Lung (tissue), 11 donors: ENCODE measurements at regions not wholly inside any gene's neighbourhood (a gene's known extent, or its start where the extent isn't known, plus 50 kb on each side); places are given as distances from the start of the nearest gene placed in this dataset.

Source experiments
- ATAC-seq: fragments of 200-7000 bp; cut with Tn5 transposase; one replicate; pipeline ENCODE4 v1.9.1; 2020; ENCODE audit warnings: moderate number of reproducible peaks; ENCODE audit not compliant: insufficient read depth, low FRiP score
- DNase-seq, 3 donors: peaks; one replicate each; pipeline ENCODE4 v3.0.0-alpha.2; 2013 to 2017
- H3K27ac ChIP-seq, 2 donors: one replicate each; pipeline ENCODE4 v1.5.1; 2013; ENCODE audit warnings: mild to moderate bottlenecking in 2 of 2, moderate library complexity in 2 of 2, control low read depth in 1 of 2, inconsistent platforms in 1 of 2, low read depth in 1 of 2, low read length in 1 of 2
- H3K27me3 ChIP-seq, 3 donors: one replicate each; pipeline ENCODE4 v1.5.1; 2013; ENCODE audit warnings: low read length in 2 of 3; ENCODE audit not compliant: control insufficient read depth in 3 of 3, insufficient read depth in 3 of 3
- H3K36me3 ChIP-seq, 4 donors: one replicate each; pipeline ENCODE4 v1.5.1; 2013; ENCODE audit warnings: low read length in 4 of 4, mild to moderate bottlenecking in 1 of 4, moderate library complexity in 1 of 4; ENCODE audit not compliant: control insufficient read depth in 4 of 4, insufficient read depth in 4 of 4
- H3K4me1 ChIP-seq, 5 donors: one replicate each; pipeline ENCODE4 v1.5.1; 2013; ENCODE audit warnings: low read length in 5 of 5, mild to moderate bottlenecking in 2 of 5, moderate library complexity in 1 of 5; ENCODE audit not compliant: control insufficient read depth in 5 of 5, insufficient read depth in 5 of 5
- H3K4me3 ChIP-seq: one replicate; pipeline ENCODE4 v1.5.1; 2013; ENCODE audit warnings: mild to moderate bottlenecking, control low read depth, moderate library complexity
- H3K9ac ChIP-seq, 2 donors: one replicate each; pipeline ENCODE4 v1.5.1; 2013; ENCODE audit warnings: low read length in 2 of 2, control low read depth in 1 of 2; ENCODE audit not compliant: insufficient read depth in 1 of 2
- H3K9me3 ChIP-seq, 4 donors: one replicate each; pipeline ENCODE4 v1.5.1; 2013; ENCODE audit warnings: low read length in 3 of 4, mild to moderate bottlenecking in 1 of 4, moderate library complexity in 1 of 4; ENCODE audit not compliant: control insufficient read depth in 4 of 4, insufficient read depth in 3 of 4
- CTCF ChIP-seq: IDR thresholded peaks from 2 replicates; pipeline ENCODE4 v1.5.1; 2012; ENCODE audit warnings: mild to moderate bottlenecking; ENCODE audit errors: control extremely low read depth, extremely low read depth
- WGBS, 2 donors: extraction: QIAGEN DNeasy Blood & Tissue Kit; methylation state at CpG; one replicate each; pipeline ENCODE4 v1.1.7; 2013; 5-methylcytosine and 5-hydroxymethylcytosine counted together
- donor health status: control.
- donor health status: control.
- donor health status: Bipolar disorder and iron deficiency.
- donor health status: healthy.
- donor health status: DM: yes; HTN: yes; CAD: no.

GRCh38 chr18:45245091-45245511 is 370.2 kb upstream of the SLC14A2 start:
- Histone ChIP-seq H3K27ac (no peak overlapping the region), H3K9ac (no peak overlapping the region)
- DNase-seq: peak in 1 of 3 donors; percentile 59

GRCh38 chr18:45248240-45248903 is 366.9 kb upstream of the SLC14A2 start:
- ATAC-seq (peak; percentile 25), DNase-seq (peak; percentile 35 to 75 (median 75))
- peaks cover 0 to 28% (median 12%) of the 10 kb centered on the region in 5 donors for H3K4me1 ChIP-seq
- no peaks in the 10 kb centered on the region for H3K36me3 ChIP-seq
- peak overlapping the region; percentile 49 to 60 for H3K27ac ChIP-seq
- H3K27me3 ChIP-seq: no peaks in the 10 kb centered on the region
- no peaks in the 10 kb centered on the region for H3K9me3 ChIP-seq
- no peak for TF ChIP-seq CTCF
- WGBS, 2 donors: 23 to 24% methylated on average over 6 of the region's 6 CpGs
- no peak overlapping the region for H3K4me3 ChIP-seq
- no peak overlapping the region for H3K9ac ChIP-seq

More at GRCh38 chr18:45245091-45245511, 370.2 kb upstream of the SLC14A2 start:
- Histone ChIP-seq H3K36me3 (no peaks in the 10 kb centered on the region), H3K9me3 (no peaks in the 10 kb centered on the region), H3K4me1 (peaks cover 0 to 34% (median 12%) of the 10 kb centered on the region in 5 donors), H3K4me3 (no peak overlapping the region), H3K27me3 (no peaks in the 10 kb centered on the region)
- peak; percentile 13 for ATAC-seq
- TF ChIP-seq CTCF: no peak
- WGBS, 2 donors: 82 to 96% methylated on average over 1 of the region's 1 CpG

- peak overlapping the region in 1 of 2 donors; percentile 46 for H3K27ac ChIP-seq
- H3K9ac ChIP-seq: no peak overlapping the region
- ATAC-seq: no peak
- no peaks in the 10 kb centered on the region for H3K36me3 ChIP-seq
- WGBS, 2 donors: 47 to 63% methylated on average over 1 of the region's 1 CpG
- no peaks in the 10 kb centered on the region for H3K27me3 ChIP-seq
- no peak for TF ChIP-seq CTCF
- peak in 2 of 3 donors; percentile 61 to 69 for DNase-seq
- peaks cover 0 to 28% (median 12%) of the 10 kb centered on the region in 5 donors for H3K4me1 ChIP-seq
- H3K9me3 ChIP-seq: no peaks in the 10 kb centered on the region
- H3K4me3 ChIP-seq: no peak overlapping the region
Observed at GRCh38 chr18:45249246-45249661, 366.0 kb upstream of the SLC14A2 start.
